T-helper 17 cell (primary cell): ENCODE measurements at regions not wholly inside any gene's neighbourhood (a gene's known extent, or its start where the extent isn't known, plus 50 kb on each side); places are given as distances from the start of the nearest gene placed in this dataset.

Experiments
- ATAC-seq: fragments of 150-1000 bp; cut with Tn5 transposase; 2 replicates; pipeline ENCODE4 v1.10.0; 2021; ENCODE audit warnings: mild to moderate bottlenecking, moderate library complexity
- DNase-seq, 3 donors: peaks; one replicate each; pipeline versions ENCODE4 v3.0.0 to v3.0.0-alpha.2; 2020 to 2021
- H3K9me3 ChIP-seq: one replicate; pipeline ENCODE4 v1.7.0; 2013; ENCODE audit warnings: low read length, mild to moderate bottlenecking; ENCODE audit not compliant: control insufficient read depth, poor library complexity, severe bottlenecking
- H3K27ac Mint-ChIP-seq: one replicate; pipeline ENCODE4 v1.8.0; 2022; ENCODE audit warnings: mild to moderate bottlenecking, moderate library complexity, mixed read lengths
- H3K27me3 Mint-ChIP-seq: one replicate; pipeline ENCODE4 v1.8.0; 2022; ENCODE audit warnings: mixed read lengths
- H3K36me3 Mint-ChIP-seq: one replicate; pipeline ENCODE4 v1.8.0; 2022; ENCODE audit warnings: low read depth, mixed read lengths
- H3K4me1 Mint-ChIP-seq: one replicate; pipeline ENCODE4 v1.8.0; 2022; ENCODE audit warnings: mild to moderate bottlenecking, mixed read lengths
- H3K4me3 Mint-ChIP-seq: one replicate; pipeline ENCODE4 v1.8.0; 2022; ENCODE audit warnings: mild to moderate bottlenecking, moderate library complexity, mixed read lengths

GRCh38 chr15:94535298-94536048 lies 304.1 kb downstream of the MCTP2 start:
- ATAC-seq: no peak
- Mint-ChIP-seq H3K4me3 (no peak overlapping the region), H3K27me3 (peaks cover 17% of the 10 kb centered on the region), H3K27ac (no peak overlapping the region), H3K4me1 (no peaks in the 10 kb centered on the region), H3K36me3 (no peaks in the 10 kb centered on the region)
- DNase-seq: no peak
- H3K9me3 ChIP-seq: no peaks in the 10 kb centered on the region

GRCh38 chr15:94536549-94536948 lies 305.2 kb downstream of the MCTP2 start:
- no peak overlapping the region for H3K4me3 Mint-ChIP-seq
- H3K4me1 Mint-ChIP-seq: no peaks in the 10 kb centered on the region
- H3K27ac Mint-ChIP-seq: no peak overlapping the region
- H3K9me3 ChIP-seq: no peaks in the 10 kb centered on the region
- H3K36me3 Mint-ChIP-seq: no peaks in the 10 kb centered on the region
- DNase-seq (no peak), ATAC-seq (no peak)
- H3K27me3 Mint-ChIP-seq: peaks cover 12% of the 10 kb centered on the region

- ATAC-seq: no peak
- peaks cover 11% of the 10 kb centered on the region for H3K27me3 Mint-ChIP-seq
- no peaks in the 10 kb centered on the region for H3K36me3 Mint-ChIP-seq
- no peak overlapping the region for H3K27ac Mint-ChIP-seq
- H3K9me3 ChIP-seq: no peaks in the 10 kb centered on the region
- no peak for DNase-seq
- H3K4me1 Mint-ChIP-seq: no peaks in the 10 kb centered on the region
- H3K4me3 Mint-ChIP-seq: no peak overlapping the region
Observed at GRCh38 chr15:94538280-94538679, 306.9 kb downstream of the MCTP2 start.

GRCh38 chr15:94542391-94542790 lies 311.0 kb downstream of the MCTP2 start:
- Mint-ChIP-seq H3K27me3 (peaks cover 13% of the 10 kb centered on the region), H3K4me1 (no peaks in the 10 kb centered on the region), H3K4me3 (no peak overlapping the region), H3K27ac (no peak overlapping the region), H3K36me3 (no peaks in the 10 kb centered on the region)
- ATAC-seq: no peak
- no peak for DNase-seq
- H3K9me3 ChIP-seq: no peaks in the 10 kb centered on the region

- no peaks in the 10 kb centered on the region for H3K9me3 ChIP-seq
- H3K36me3 Mint-ChIP-seq: no peaks in the 10 kb centered on the region
- H3K27me3 Mint-ChIP-seq: peaks cover 19% of the 10 kb centered on the region
- ATAC-seq: no peak
- no peaks in the 10 kb centered on the region for H3K4me1 Mint-ChIP-seq
- no peak overlapping the region for H3K27ac Mint-ChIP-seq
- DNase-seq: no peak
- no peak overlapping the region for H3K4me3 Mint-ChIP-seq
Observed at GRCh38 chr15:94546808-94547207, 315.4 kb downstream of the MCTP2 start.

- Mint-ChIP-seq H3K36me3 (no peaks in the 10 kb centered on the region), H3K4me3 (no peak overlapping the region), H3K4me1 (no peaks in the 10 kb centered on the region), H3K27ac (no peak overlapping the region), H3K27me3 (peaks cover 17% of the 10 kb centered on the region)
- no peaks in the 10 kb centered on the region for H3K9me3 ChIP-seq
- no peak for ATAC-seq
- DNase-seq: no peak
Observed at GRCh38 chr15:94547711-94548110, 316.4 kb downstream of the MCTP2 start.

GRCh38 chr15:94555841-94556519 lies 324.6 kb downstream of the MCTP2 start:
- Mint-ChIP-seq H3K4me1 (no peaks in the 10 kb centered on the region), H3K4me3 (no peak overlapping the region), H3K27ac (no peak overlapping the region), H3K36me3 (no peaks in the 10 kb centered on the region), H3K27me3 (peaks cover 3% of the 10 kb centered on the region)
- no peaks in the 10 kb centered on the region for H3K9me3 ChIP-seq
- DNase-seq: no peak
- no peak for ATAC-seq

- no peak for ATAC-seq
Observed at GRCh38 chr15:94561036-94561689, 329.8 kb downstream of the MCTP2 start.

GRCh38 chr15:94563456-94563855 lies 332.1 kb downstream of the MCTP2 start:
- H3K36me3 Mint-ChIP-seq: no peaks in the 10 kb centered on the region
- H3K9me3 ChIP-seq: no peaks in the 10 kb centered on the region
- no peaks in the 10 kb centered on the region for H3K4me1 Mint-ChIP-seq
- DNase-seq: no peak
- ATAC-seq: no peak
- H3K27ac Mint-ChIP-seq: no peak overlapping the region
- peaks cover 7% of the 10 kb centered on the region for H3K27me3 Mint-ChIP-seq
- H3K4me3 Mint-ChIP-seq: no peak overlapping the region

More at GRCh38 chr15:94561036-94561689, 329.8 kb downstream of the MCTP2 start:
- no peak for DNase-seq
- no peaks in the 10 kb centered on the region for H3K9me3 ChIP-seq
- H3K4me3 Mint-ChIP-seq: no peak overlapping the region
- H3K27me3 Mint-ChIP-seq: peaks cover 4% of the 10 kb centered on the region
- H3K27ac Mint-ChIP-seq: no peak overlapping the region
- H3K36me3 Mint-ChIP-seq: no peaks in the 10 kb centered on the region
- H3K4me1 Mint-ChIP-seq: no peaks in the 10 kb centered on the region

- peaks cover 7% of the 10 kb centered on the region for H3K4me1 Mint-ChIP-seq
- no peak overlapping the region for H3K4me3 Mint-ChIP-seq
- ATAC-seq: peak; percentile 50
- no peaks in the 10 kb centered on the region for H3K9me3 ChIP-seq
- H3K27ac Mint-ChIP-seq: peak overlapping the region; percentile 49
- peak in 1 of 3 donors; percentile 10 for DNase-seq
- peaks cover 57% of the 10 kb centered on the region for H3K27me3 Mint-ChIP-seq
- peaks cover 3% of the 10 kb centered on the region for H3K36me3 Mint-ChIP-seq
Observed at GRCh38 chr15:94576889-94577533, 345.6 kb downstream of the MCTP2 start.

GRCh38 chr15:94579286-94579685 lies 347.9 kb downstream of the MCTP2 start:
- H3K9me3 ChIP-seq: no peaks in the 10 kb centered on the region
- Mint-ChIP-seq H3K27ac (no peak overlapping the region), H3K36me3 (peaks cover 3% of the 10 kb centered on the region), H3K4me1 (peaks cover 11% of the 10 kb centered on the region), H3K27me3 (peaks cover 69% of the 10 kb centered on the region), H3K4me3 (no peak overlapping the region)
- DNase-seq (no peak), ATAC-seq (no peak)

- no peak for DNase-seq
- no peak overlapping the region for H3K27ac Mint-ChIP-seq
- H3K36me3 Mint-ChIP-seq: peaks cover 3% of the 10 kb centered on the region
Observed at GRCh38 chr15:94580211-94580885, 349.0 kb downstream of the MCTP2 start.

GRCh38 chr15:94582368-94582767 lies 351.0 kb downstream of the MCTP2 start:
- Mint-ChIP-seq H3K4me3 (no peak overlapping the region), H3K27me3 (peaks cover 53% of the 10 kb centered on the region), H3K4me1 (peaks cover 22% of the 10 kb centered on the region), H3K36me3 (peaks cover 3% of the 10 kb centered on the region), H3K27ac (no peak overlapping the region)
- H3K9me3 ChIP-seq: no peaks in the 10 kb centered on the region
- ATAC-seq (no peak), DNase-seq (no peak)

More at GRCh38 chr15:94580211-94580885, 349.0 kb downstream of the MCTP2 start:
- no peaks in the 10 kb centered on the region for H3K9me3 ChIP-seq
- Mint-ChIP-seq H3K27me3 (peaks cover 64% of the 10 kb centered on the region), H3K4me1 (peaks cover 20% of the 10 kb centered on the region), H3K4me3 (no peak overlapping the region)
- ATAC-seq: no peak
